Medulla oblongata (tissue), 1 donor: ENCODE measurements at regions not wholly inside any gene's neighbourhood (a gene's known extent, or its start where the extent isn't known, plus 50 kb on each side); places are given as distances from the start of the nearest gene placed in this dataset.
"Not testable (repeated sequence)": the region's sequence is repeated elsewhere in the genome, so short reads cannot be mapped to it uniquely, and the experiment has no call there.

Experiments
- DNase-seq: peaks from one replicate; pipeline ENCODE4 v3.0.0-alpha.2; 2015; ENCODE audit errors: extremely low spot score

DNA sequence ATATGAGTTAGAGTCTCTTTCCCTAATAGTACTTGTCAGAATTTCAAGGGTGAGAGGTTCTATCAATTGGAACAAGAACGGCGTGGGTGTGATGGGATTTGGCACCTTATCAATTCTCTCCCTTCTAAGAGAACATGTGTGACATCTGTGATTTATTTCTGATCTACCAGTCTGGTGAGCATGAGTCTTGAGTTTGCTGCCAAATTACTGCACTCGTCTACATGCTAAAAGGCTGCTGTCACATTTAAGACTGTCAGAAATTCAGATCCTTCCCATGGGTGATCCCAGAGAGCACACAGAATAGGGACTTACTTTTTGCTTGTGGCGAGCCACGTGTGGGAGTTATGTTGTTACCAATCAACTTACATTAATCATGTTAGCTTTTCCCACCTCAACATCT is 370.2 kb upstream of the SASH1 start:
- DNase-seq, result no peak

DNA sequence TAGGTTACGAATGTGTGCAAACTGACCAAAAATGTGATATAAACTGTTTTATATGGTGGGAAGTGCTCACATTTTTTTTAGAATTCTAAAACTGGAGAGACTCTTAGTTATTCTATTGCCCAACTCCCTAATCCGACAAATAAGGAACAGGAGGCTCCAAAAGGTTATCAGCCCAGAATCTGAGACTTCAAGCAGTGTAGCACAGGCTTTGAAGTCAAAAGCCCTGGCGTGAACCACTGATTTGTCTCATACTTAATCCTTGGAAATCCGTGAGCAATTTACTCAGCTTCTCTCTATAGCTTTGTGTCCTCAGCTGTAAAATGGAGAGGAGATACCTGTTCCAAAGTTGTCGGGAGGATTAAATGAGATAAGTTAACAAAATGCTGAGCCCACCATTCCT is 368.8 kb upstream of the SASH1 start:
- DNase-seq, result no peak

DNA sequence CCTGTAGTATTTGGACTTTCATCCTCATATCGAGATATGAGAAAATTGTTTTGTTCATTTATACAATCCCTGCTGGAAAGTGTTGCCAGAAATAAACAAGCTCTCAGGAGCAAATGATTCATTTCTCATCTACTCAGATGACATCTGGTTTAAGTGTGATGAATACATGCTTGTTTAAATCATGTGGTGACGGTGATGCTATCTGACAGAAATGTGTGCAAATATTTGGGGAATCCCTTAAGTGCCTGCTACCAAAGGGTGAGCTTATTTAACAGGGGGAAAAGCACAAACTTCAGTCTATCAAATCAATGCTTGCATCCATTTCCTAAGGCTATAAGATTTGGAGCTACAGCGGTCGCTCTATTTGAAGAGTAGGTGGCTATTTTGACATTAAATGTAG is 368.3 kb upstream of the SASH1 start:
- no peak for DNase-seq

DNA sequence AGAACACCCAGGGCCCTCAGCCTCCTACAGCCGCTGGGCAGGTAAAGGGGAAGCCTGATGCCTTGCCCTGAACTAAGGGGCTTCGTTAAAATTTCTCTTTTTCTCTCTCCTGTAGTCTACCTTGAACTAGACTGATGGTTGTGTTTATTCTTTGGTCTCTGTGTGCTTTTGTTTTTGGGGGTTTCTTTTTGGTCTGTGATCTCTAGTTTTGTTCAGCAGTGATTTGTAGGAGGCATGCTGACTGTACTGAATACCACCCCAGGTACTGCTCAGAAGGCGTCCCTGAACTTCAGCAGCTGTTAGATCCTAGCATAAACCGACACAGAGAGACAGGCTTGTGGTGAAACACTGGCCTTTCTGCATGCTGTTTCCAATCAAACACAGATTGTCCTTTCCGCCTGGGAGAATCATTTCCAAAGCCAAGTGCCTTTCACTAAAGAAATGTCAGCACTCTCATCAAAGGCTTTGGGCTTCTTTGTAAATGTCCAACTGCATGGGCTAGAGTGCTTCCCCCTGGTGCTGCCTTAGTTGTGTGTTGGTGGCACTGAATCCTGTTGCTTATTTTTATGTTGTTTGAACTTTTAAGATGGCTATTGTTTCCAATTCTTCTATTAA is 364.7 kb upstream of the SASH1 start:
- no peak for DNase-seq

DNA sequence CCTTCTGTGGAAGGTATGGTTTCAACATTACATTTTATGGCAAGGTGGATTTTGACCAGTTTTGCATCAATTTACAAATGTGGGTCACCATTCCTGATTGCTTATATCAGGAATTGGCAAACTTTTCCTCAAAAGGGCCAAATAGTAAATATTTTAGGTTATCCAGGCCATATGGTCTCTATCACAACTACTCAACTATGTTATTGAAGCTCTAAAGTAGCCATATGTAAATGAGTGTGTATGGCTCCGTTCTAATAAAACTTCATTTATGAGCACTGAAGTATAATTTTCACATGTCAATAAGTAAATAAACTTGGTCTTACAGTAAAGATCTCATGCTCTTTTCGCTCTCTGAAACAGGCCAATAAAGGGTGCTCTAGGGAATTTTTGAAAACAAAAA is 362.7 kb upstream of the SASH1 start:
- no peak for DNase-seq

DNA sequence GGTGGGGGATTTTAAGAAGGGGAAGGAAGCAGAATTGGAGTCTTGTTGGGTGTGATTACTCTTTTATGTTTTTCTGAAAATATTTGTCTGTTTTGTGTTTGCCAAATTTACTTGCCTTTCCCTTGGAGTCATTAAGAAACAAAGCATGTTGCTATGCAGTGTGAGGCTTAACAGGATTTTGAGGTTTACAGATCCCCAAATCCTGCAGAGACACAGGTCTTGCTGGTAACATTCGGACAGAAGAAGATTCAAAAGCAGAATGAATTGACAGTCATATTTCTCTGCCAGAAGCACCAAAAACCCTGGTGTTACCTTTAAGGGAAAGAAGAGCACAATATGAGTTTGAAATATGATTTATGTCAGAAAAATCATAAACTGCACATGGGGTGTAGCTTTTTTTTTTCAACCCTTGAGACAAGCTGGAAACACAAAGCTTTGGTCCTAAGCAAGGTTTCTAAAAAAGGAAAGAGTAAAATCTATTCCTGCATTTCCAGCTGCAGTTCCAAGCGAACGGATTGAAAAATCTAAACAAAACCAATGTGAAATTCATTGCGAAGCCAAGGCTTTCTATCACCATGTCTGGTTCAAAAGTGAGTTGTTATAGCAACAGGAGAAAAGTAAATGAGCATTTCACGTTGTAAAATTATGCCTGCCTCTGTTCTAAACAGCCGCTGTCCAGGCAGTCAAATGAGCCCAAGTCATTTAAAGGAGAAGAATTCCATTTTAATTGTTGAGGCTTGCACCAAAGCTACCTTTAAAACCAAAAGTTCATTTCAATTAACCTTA is 358.9 kb upstream of the SASH1 start:
- no peak for DNase-seq

DNA sequence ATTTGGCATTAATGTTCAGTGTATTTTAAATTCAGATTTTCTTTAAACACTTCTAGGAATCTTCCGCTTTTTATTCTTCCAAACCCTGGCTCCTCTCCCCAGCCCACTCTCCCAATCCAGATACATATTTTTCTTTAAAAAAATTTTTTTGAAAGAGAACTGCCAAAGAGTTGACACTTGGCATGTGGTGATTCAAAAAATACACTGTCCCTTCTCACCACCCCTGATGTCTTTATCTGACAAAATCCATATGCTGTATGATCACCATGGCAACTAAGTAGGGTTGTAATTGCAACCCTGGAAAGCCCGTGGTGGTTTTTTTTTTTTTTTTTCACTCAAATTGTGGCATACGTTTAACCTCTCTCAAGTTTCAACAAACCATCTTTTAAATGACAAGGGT is 355.8 kb upstream of the SASH1 start:
- DNase-seq, result no peak

DNA sequence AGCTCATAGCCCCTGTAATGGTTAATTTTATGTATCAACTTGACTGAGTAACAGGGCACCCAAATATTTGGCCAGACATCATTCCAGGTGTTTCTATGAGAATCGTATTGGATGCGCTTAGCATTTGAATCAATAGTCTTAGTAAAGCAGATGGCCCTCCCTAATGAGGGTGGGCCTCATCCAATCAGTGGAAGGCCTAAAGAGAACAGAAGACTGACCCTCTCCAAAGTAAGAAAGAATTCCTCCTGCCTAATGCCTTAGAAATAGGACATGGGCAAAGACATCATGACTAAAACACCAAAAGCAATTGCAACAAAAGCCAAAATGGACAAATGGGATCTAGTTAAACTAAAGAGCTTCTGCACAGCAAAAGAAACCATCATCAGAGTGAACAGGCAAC is 352.5 kb upstream of the SASH1 start:
- DNase-seq, result no peak

DNA sequence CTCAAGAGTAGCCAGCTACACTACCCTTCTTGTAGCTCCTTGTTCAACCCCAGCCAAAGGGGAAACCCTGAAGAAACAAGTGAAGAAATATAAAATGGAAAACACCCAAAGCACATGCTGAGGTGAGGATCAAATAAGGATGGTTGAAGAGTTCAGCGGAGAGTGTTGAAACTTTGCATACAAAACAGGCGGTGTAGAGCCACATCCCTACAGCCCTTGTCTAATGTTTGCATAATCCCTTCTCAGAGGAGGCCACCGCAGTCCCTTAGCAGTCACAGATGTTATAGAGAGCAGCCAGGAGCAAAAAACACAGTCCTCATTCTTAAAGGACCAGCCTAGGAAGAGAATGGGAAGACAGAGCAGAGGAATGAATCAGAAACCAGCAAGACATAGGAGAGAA is 350.7 kb upstream of the SASH1 start:
- no peak for DNase-seq

DNA sequence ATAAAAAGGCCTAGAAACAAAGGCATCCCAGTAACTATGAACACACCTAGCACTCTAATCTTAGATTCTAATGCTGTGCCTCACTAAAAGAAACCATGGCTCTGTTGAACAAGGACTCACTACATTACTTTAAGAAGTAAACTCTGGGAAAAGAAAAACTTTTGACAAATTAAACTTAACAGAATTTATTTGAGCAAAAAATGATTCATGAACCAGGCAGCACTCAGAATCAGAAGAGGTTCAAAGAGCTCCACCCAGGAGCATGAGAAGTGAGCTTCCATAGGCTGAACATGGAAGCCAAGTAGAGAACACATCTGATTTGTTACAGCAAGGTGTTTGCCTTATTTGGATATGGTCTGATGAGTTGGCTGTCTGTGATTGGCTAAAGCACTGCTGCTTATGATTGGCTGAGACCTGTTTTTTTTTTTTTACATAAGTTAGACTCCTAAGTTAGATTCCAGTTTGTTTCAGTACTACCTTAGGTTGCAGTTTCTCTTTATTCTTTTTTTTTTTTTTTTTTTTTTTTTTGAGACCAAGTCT is 343.6 kb upstream of the SASH1 start:
- DNase-seq, result no peak

DNA sequence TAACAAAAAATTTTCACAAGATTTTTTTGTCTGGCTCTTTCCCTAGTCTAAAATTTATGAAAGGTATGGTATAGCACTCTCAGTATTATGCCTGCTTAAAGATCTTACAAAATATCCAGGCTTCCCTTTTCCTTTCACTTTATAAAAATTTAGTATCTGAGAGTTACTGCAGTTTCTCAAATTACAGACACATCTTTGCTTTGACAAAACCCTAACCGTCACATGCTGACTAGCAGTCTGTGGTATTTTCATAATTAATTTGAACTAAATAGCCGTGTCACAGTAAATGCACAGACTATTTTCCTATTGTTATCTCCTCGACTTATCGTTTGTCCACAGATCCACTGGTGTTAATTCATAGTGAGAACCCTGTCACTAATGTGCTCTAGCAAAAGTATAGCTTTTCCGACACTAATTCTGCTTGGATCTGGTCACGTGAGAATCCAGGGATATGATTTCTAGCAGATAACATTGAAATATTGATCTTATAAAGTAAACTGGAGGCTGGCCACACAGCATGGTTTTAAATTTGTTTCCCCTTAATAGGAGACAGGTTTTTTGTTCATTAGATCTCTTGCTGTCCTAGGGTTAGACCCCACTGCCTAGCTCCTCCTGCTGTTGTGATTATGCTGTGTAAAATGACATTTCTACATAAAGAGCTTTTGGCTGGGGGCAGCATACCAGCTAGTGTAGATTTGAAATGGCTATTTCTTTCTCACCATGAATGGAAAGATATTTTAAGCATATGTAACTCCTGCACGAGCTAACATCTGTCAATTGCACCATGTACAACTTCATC is 340.6 kb upstream of the SASH1 start:
- DNase-seq, result no peak

DNA sequence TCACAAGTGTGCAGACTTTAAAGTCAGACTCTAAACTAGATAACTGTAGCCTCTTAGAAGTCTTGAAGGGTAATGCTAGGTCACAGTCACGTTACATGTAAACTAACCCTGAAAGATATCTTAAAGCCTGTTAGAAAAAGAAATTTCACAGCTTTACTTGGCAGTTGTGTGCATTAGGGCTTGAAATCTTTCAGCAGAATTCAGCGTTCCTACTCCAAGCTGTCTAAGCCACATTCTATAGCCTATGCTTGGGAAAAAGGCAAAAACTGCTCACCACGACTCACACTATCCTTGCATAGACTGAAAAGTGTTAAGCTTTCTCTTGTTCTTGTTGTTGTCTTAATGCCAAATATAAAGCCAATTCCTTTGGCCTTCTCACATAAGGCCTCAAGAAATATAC is 338.0 kb upstream of the SASH1 start:
- DNase-seq, result no peak

DNA sequence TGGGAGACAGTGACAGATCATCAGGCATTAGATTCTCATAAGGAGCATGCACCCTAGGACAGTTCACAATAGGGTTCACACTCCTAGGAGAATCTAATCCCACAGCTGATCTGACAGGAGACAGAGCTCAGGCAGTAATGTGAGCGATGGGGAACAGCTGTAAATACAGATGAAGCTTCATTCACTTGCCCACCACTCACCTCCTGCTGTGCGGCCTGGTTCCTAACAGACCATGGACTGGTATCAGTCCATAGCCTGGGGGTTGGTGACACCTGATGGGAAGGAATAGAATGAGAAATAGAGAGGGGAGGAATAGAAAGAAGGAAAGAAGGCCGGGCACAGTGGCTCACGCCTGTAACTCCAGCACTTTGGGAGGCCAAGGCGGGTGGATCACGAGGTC is 336.8 kb upstream of the SASH1 start:
- DNase-seq, result no peak

DNA sequence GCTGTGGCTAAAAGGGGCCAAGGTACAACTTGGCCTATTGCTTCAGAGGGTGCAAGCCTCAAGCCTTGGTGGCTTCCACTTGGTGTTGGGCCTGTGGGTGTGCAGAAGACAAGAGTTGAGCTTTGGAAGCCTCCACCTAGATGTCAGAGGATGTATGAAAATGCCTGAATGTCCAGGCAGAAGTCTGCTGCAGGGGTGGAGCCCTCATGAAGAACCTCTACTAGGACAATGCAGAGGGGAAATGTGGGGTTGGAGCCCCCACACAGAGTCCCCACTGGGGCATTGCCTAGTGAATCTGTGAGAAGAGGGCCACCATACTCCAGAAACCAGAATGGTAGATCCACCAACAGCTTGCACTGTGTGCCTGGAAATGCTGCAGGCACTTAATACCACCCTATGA is 332.1 kb upstream of the SASH1 start:
- DNase-seq, result not testable (repeated sequence)

DNA sequence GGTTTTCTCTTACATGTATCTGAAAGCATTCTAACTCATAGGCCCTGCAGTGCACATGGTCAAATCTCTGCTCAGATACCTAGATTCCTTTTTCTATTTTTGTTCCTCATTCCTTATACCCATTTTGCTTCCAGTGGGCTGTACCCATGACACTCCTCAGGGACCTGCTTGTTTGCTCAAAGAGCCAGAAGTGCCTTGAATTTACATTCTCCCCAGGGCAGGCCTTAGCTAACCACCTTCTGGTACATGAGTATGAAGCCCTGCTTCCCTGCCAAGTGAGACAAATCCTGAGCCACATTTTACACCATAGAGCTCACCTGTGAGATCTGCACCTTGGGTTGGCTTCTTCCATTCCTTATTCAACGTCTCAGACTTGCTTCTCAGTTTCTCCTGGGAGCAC is 326.6 kb upstream of the SASH1 start:
- DNase-seq, result no peak

DNA sequence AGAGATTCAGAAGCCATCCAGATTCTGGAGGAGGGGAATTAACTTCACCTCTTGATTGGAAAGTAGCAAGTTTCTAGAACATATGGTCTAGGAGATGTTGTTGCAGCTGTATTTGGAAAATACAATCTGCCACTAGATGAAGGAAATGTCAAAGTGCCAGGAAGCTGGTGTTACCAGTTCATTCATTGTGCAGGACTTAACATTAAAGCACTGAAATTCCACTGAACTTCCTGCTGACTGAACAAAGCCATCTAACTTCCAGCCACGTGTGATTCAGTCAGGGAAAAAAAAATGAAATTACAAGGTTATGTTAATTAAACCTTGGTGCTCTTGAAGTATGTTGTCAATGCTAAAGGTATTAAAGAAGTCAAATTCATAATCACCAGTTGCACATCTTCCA is 321.5 kb upstream of the SASH1 start:
- no peak for DNase-seq

DNA sequence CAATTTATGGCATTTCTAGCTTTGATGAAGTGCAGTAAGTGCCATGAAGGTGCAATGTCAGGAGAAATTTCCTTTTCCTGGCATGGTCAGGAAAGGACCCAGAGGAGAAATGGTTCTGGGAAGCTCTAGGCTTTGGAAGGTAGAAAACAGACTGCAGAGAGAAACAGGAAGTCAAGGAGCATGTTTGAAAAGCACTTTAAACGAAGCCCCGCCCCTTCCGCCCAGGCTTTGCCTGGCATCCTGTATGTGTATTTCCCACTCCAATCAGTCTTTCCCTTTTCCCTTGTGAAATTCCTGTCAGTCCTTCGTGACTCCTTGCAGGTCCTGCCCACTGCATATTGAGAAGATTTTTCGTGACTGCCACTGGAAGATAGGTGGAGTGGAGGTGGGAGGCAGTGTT is 320.9 kb upstream of the SASH1 start:
- DNase-seq, result no peak

DNA sequence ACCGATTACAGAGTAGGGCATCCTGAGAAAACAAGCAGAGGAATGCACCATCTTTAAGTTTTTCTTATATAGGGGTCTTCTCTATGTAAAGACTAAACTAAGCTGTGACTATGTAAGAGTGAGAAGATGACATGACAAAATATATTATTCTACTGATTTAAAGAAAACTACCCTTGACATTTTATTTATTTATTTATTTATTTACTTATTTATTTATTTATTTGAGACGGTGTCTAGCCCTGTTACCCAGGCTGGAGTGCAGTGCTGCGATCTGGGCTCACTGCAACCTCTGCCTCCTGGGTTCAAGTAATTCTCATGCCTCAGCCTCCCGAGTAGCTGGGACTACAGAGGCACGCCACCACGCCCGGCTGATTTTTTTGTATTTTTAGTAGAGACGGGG is 320.4 kb upstream of the SASH1 start:
- DNase-seq, result not testable (repeated sequence)

DNA sequence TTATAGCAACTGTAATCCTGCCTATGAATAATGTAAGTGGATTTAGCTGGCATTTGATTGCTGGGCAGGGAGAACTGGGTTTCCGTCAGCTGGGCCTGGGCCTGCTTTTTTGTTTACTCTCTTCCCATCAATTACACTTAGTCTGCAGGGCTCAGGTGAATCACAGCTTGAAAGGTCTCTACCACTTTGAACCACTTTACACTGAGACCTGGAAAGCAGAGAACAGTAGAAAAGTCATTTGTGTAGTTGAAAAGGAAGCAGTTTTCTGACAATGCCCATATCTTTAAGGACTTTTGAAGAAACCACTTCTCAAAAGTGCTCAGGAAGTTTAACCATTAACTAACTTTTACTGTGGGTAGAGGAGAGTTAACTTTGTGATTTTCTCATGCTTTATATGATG is 315.4 kb upstream of the SASH1 start:
- no peak for DNase-seq

DNA sequence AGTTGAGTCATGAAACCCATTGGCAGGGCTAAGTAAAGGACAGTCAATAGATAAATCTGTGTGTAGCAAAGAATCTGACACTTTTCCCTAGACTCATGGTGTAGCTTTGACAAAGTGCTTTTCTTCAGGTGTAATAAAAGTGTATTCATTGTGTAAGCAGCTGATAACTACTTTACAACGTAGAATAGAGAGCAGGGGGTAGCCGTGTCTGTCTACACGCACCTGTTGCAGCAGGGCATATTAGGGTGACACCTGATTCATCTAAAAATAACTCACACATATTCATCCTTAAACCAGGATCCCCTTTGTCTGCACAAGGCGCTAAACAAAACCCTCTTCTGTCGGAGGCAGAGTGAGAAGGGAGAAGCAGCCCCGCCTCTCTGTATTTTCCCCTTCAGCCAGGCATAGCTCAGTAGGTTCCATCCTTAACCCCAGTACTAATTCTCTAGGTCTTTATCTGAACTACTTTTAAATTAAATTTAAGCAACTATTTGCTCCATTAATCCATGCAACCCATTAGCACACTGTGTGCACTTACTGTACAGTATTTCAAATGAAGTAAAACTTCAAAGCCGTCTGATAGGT is 306.7 kb upstream of the SASH1 start:
- DNase-seq, result no peak

DNA sequence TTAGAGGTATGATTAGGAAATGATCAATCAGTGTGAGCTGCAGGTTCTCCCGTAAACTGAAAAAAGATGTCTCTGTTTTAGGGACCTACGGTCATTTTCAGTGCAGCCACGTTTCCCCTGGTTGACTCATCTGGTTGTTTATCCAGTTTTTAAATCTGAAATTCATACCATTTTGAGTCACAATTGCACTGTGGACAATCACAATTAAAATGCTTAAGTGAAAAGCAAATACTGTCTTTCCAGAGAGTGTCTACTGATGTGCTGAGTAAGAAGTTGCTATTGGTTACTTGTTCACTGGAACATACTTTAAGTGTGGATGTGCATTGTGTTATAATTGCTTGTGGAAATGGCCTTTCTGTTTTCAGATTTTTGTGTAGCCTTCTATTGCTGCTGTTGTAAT is 305.1 kb upstream of the SASH1 start:
- DNase-seq, result no peak

DNA sequence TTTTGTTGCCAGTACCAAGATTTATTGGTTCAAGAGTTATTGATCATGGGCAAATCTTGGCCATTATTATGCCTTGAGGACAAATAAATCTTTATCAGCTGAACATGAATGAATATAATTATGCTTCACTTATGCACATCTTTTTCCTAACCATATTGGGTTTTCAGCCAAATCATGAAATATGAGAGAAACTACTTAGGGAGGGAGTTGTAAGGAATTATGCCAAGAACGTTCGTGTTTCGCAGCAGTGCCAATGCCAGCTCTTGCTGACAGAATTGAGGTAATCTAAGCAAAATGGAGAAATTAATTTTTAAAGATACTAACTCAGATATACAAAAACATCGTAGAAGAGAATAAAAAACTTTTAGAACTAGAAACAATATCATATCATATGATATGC is 301.1 kb upstream of the SASH1 start:
- DNase-seq, result no peak
